ENCODE measurements at regions not wholly inside any gene's neighbourhood (a gene's known extent, or its start where the extent isn't known, plus 50 kb on each side); places are given as distances from the start of the nearest gene placed in this dataset.
A peak's percentile ranks its signal among the peaks of the same experiment; 100 is the strongest.

GRCh38 chr6:151671195-151671594 is 136.3 kb upstream of the ESR1 start:
- Mint-ChIP-seq H3K27ac (ENCODE audit: unreplicated experiment) (no peak overlapping the region), H3K27me3 (ENCODE audit: unreplicated experiment) (peaks cover 2% of the 10 kb centered on the region), H3K4me3 (ENCODE audit: unreplicated experiment) (no peak overlapping the region), H3K36me3 (ENCODE audit: unreplicated experiment) (no peaks in the 10 kb centered on the region), H3K4me1 (ENCODE audit: unreplicated experiment) (no peaks in the 10 kb centered on the region), H3K9me3 (ENCODE audit: unreplicated experiment) (peaks cover 4% of the 10 kb centered on the region)
- no peak for DNase-seq (ENCODE audit: extremely low spot score, unreplicated experiment)
- TF ChIP-seq, protein P1, sequence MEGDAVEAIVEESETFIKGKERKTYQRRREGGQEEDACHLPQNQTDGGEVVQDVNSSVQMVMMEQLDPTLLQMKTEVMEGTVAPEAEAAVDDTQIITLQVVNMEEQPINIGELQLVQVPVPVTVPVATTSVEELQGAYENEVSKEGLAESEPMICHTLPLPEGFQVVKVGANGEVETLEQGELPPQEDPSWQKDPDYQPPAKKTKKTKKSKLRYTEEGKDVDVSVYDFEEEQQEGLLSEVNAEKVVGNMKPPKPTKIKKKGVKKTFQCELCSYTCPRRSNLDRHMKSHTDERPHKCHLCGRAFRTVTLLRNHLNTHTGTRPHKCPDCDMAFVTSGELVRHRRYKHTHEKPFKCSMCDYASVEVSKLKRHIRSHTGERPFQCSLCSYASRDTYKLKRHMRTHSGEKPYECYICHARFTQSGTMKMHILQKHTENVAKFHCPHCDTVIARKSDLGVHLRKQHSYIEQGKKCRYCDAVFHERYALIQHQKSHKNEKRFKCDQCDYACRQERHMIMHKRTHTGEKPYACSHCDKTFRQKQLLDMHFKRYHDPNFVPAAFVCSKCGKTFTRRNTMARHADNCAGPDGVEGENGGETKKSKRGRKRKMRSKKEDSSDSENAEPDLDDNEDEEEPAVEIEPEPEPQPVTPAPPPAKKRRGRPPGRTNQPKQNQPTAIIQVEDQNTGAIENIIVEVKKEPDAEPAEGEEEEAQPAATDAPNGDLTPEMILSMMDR (IDR thresholded peaks at IDR 0.05) = no peak

GRCh38 chr6:151674578-151674977 is 132.9 kb upstream of the ESR1 start:
- peaks cover 2% of the 10 kb centered on the region for H3K27me3 Mint-ChIP-seq (ENCODE audit: unreplicated experiment)
- no peak overlapping the region for H3K4me3 Mint-ChIP-seq (ENCODE audit: unreplicated experiment)
- peaks cover 4% of the 10 kb centered on the region for H3K9me3 Mint-ChIP-seq (ENCODE audit: unreplicated experiment)
- no peaks in the 10 kb centered on the region for H3K36me3 Mint-ChIP-seq (ENCODE audit: unreplicated experiment)
- no peaks in the 10 kb centered on the region for H3K4me1 Mint-ChIP-seq (ENCODE audit: unreplicated experiment)
- no peak overlapping the region for H3K27ac Mint-ChIP-seq (ENCODE audit: unreplicated experiment)
- DNase-seq (ENCODE audit: extremely low spot score, unreplicated experiment) = no peak
- TF ChIP-seq, protein P1 (IDR thresholded peaks at IDR 0.05) = no peak

- Mint-ChIP-seq H3K27me3 (ENCODE audit: unreplicated experiment) (peaks cover 2% of the 10 kb centered on the region), H3K4me3 (ENCODE audit: unreplicated experiment) (no peak overlapping the region), H3K36me3 (ENCODE audit: unreplicated experiment) (no peaks in the 10 kb centered on the region), H3K4me1 (ENCODE audit: unreplicated experiment) (no peaks in the 10 kb centered on the region), H3K9me3 (ENCODE audit: unreplicated experiment) (peaks cover 4% of the 10 kb centered on the region), H3K27ac (ENCODE audit: unreplicated experiment) (no peak overlapping the region)
- TF ChIP-seq, protein P1 (IDR thresholded peaks at IDR 0.05) = peak; percentile 65
- no peak for DNase-seq (ENCODE audit: extremely low spot score, unreplicated experiment)
Observed at GRCh38 chr6:151675746-151676459, 131.6 kb upstream of the ESR1 start.

DNA sequence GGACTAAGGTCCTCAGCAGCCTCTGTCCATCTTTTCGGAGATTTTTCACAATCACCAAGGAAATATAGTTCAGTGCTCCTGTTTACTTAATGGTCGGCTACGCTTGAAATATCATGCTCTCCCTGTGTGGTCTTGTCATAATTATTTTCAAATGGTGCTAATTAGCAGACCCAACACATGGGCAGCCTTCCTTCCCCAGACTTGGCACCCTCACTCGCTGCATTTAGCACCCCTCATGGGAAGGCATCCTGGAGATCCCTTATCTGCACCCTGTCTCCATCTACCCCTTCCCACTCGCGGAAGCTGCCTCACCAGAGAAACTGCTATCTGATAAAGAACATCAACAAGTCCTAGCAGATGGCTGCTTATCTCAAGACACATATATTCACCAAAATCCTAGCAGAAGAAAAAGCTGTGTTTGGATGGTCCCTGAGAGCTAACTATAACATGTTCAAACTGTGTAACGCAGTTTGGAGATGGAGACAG is 131.0 kb upstream of the ESR1 start:
- H3K9me3 Mint-ChIP-seq (ENCODE audit: unreplicated experiment) = no peaks in the 10 kb centered on the region
- H3K27me3 Mint-ChIP-seq (ENCODE audit: unreplicated experiment) = peaks cover 2% of the 10 kb centered on the region
- H3K36me3 Mint-ChIP-seq (ENCODE audit: unreplicated experiment) = no peaks in the 10 kb centered on the region
- H3K4me3 Mint-ChIP-seq (ENCODE audit: unreplicated experiment) = no peak overlapping the region
- no peaks in the 10 kb centered on the region for H3K4me1 Mint-ChIP-seq (ENCODE audit: unreplicated experiment)
- TF ChIP-seq, protein P1 (IDR thresholded peaks at IDR 0.05) = no peak
- no peak overlapping the region for H3K27ac Mint-ChIP-seq (ENCODE audit: unreplicated experiment)
- no peak for DNase-seq (ENCODE audit: extremely low spot score, unreplicated experiment)

DNA sequence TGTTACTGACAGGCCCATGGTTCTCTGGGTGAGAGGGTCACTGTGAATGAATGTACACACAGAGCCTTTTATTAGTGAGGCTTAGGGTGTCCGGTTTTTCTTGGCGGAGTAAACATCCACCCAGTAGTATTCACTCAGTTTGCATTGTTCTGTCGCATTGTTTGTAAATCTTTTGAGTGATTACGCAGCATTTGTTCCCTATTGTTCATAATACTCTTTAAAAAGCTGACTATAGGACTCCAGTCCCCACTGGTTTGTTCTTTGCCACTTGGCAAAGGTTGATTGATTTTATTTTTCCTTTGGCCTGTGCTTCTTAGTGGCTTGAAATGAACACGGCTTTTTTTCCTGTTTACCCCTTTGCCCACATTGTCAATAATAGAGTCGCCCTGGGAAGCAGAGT is 130.1 kb upstream of the ESR1 start:
- no peaks in the 10 kb centered on the region for H3K4me1 Mint-ChIP-seq (ENCODE audit: unreplicated experiment)
- no peaks in the 10 kb centered on the region for H3K36me3 Mint-ChIP-seq (ENCODE audit: unreplicated experiment)

More for the DNA sequence above, 130.1 kb upstream of the ESR1 start:
- Mint-ChIP-seq H3K4me3 (ENCODE audit: unreplicated experiment) (no peak overlapping the region), H3K9me3 (ENCODE audit: unreplicated experiment) (no peaks in the 10 kb centered on the region), H3K27ac (ENCODE audit: unreplicated experiment) (no peak overlapping the region), H3K27me3 (ENCODE audit: unreplicated experiment) (peaks cover 2% of the 10 kb centered on the region)
- DNase-seq (ENCODE audit: extremely low spot score, unreplicated experiment) = no peak
- TF ChIP-seq, protein P1 (IDR thresholded peaks at IDR 0.05) = no peak

All from osteocyte (in vitro differentiated cells).